Panc1 (cell line): ENCODE measurements at regions not wholly inside any gene's neighbourhood (a gene's known extent, or its start where the extent isn't known, plus 50 kb on each side); places are given as distances from the start of the nearest gene placed in this dataset.

ENCODE experiments used
- ATAC-seq: fragments of 200-7000 bp; cut with Tn5 transposase; 2 replicates; pipeline ENCODE4 v1.9.1; 2020; ENCODE audit warnings: mild to moderate bottlenecking, moderate library complexity
- BruUV-seq: library from RNA; stranded (reverse); fragments of 400-500 nt; replicated peaks from 2 replicates; lab custom pipeline; 2021; lab: Mats Ljungman, UMichigan
- CTCF ChIA-PET: fragments of 300-600 bp; sonication (Branson Sonifier 250); formaldehyde crosslinking; loops from one replicate; lab custom pipeline; 2022; ENCODE audit warnings: antibody characterized with exemption; lab: Charles Lee
- POLR2A ChIA-PET: fragments of 300-600 bp; sonication (Branson Sonifier 250); formaldehyde crosslinking; loops from one replicate; lab custom pipeline; 2022; ENCODE audit warnings: antibody characterized with exemption; lab: Charles Lee
- DNase-seq: peaks from one replicate; pipeline ENCODE4 v3.0.0-alpha.2; 2010; ENCODE audit warnings: low read depth, low spot score
- H3K27ac ChIP-seq: 2 replicates; pipeline ENCODE4 v1.5.1; 2011; ENCODE audit warnings: mild to moderate bottlenecking, low read length, inconsistent platforms
- H3K27me3 ChIP-seq: fragments of 200-500 bp; sonication (Bioruptor generic); 2 replicates; pipeline ENCODE4 v1.6.0; 2014; ENCODE audit warnings: low read length, inconsistent platforms; ENCODE audit not compliant: control insufficient read depth, insufficient read depth
- H3K36me3 ChIP-seq: fragments of 200-500 bp; sonication (Bioruptor generic); 2 replicates; pipeline ENCODE4 v1.5.1; 2014; ENCODE audit warnings: inconsistent platforms, mild to moderate bottlenecking, low read length, moderate library complexity; ENCODE audit not compliant: control insufficient read depth, insufficient read depth
- H3K4me1 ChIP-seq: 2 replicates; pipeline ENCODE4 v1.5.1; 2011; ENCODE audit warnings: inconsistent platforms, mild to moderate bottlenecking, low read length, moderate library complexity; ENCODE audit not compliant: control insufficient read depth, insufficient read depth
- H3K4me3 ChIP-seq, 2 experiments: 2 replicates each; pipeline ENCODE4 v1.5.1; 2011 to 2012; ENCODE audit warnings: low read depth in 2 of 2, low read length in 2 of 2, mild to moderate bottlenecking in 2 of 2, inconsistent platforms in 1 of 2, moderate library complexity in 1 of 2
- H3K9me3 ChIP-seq: fragments of 200-500 bp; sonication (Bioruptor generic); 2 replicates; pipeline ENCODE4 v1.5.1; 2014; ENCODE audit warnings: low read depth, mild to moderate bottlenecking, inconsistent platforms, low read length, moderate library complexity; ENCODE audit not compliant: control insufficient read depth, insufficient read depth
- POLR2AphosphoS5 ChIP-seq: IDR thresholded peaks from 2 replicates; pipeline ENCODE4 v1.6.1; 2012; ENCODE audit warnings: mild to moderate bottlenecking, low read depth, low read length, moderate library complexity
- SIN3A ChIP-seq: IDR thresholded peaks from 2 replicates; pipeline ENCODE4 v1.6.1; 2012; ENCODE audit warnings: low read depth, mild to moderate bottlenecking, low read length, moderate library complexity, borderline replicate concordance; ENCODE audit not compliant: insufficient read depth
- TCF7L2 ChIP-seq: IDR thresholded peaks from 2 replicates; pipeline ENCODE4 v1.6.1; 2011; ENCODE audit warnings: mild to moderate bottlenecking, low read depth, low read length, inconsistent platforms
- in situ Hi-C: cut with HindIII; loops from 2 replicates; pipeline ENCODE4 v1.10.0; 2016; ENCODE audit warnings: low sequenced_read_pairs, low pct_unique_long_range_greater_than_20kb
- intact Hi-C: fragments of 100-400 bp; cut with micrococcal nuclease; formaldehyde crosslinking; loops from one replicate; pipeline ENCODE4 v1.10.0; 2022; ENCODE audit not compliant: unreplicated experiment
- TF ChIP-seq, protein P1 (sequence below), 2 experiments: IDR thresholded peaks; 2 replicates each; pipeline ENCODE4 v1.6.1; 2011 to 2012; ENCODE audit warnings: low read depth in 2 of 2, control low read depth in 1 of 2, low read length in 1 of 2, mild to moderate bottlenecking in 1 of 2, moderate library complexity in 1 of 2; ENCODE audit not compliant: insufficient read depth in 1 of 2
- TF ChIP-seq, protein P2 (sequence below): fragments of 450-650 bp; IDR thresholded peaks from 2 replicates; pipeline ENCODE4 v1.5.1; 2017; ENCODE audit warnings: mild to moderate bottlenecking

DNA sequence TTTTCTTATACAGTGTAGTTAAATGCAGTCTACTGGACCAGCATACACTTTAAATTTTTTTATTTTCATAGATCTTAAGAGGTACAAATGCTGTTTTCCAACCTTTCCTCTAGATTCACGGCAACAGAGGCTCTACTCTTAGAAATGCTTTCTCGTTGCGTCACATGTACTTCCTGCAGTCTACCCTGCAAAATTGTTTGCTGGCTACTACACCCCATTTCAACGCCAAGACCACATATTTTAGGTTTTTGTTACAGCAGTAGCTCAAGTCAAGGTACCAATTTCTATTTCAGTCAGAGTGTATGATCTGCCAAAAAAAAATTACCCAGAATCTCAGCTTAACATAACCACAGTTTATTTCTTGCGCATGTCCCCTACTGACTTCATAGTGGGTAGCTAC, 94.1 kb downstream of the TNFSF13B start:
- H3K36me3 ChIP-seq = no peaks in the 10 kb centered on the region
- no peaks in the 10 kb centered on the region for H3K27me3 ChIP-seq
- no peak for DNase-seq
- no TSS peak for BruUV-seq
- ChIA-PET CTCF (no interaction called here), POLR2A (no interaction called here)
- TF ChIP-seq, protein P1, sequence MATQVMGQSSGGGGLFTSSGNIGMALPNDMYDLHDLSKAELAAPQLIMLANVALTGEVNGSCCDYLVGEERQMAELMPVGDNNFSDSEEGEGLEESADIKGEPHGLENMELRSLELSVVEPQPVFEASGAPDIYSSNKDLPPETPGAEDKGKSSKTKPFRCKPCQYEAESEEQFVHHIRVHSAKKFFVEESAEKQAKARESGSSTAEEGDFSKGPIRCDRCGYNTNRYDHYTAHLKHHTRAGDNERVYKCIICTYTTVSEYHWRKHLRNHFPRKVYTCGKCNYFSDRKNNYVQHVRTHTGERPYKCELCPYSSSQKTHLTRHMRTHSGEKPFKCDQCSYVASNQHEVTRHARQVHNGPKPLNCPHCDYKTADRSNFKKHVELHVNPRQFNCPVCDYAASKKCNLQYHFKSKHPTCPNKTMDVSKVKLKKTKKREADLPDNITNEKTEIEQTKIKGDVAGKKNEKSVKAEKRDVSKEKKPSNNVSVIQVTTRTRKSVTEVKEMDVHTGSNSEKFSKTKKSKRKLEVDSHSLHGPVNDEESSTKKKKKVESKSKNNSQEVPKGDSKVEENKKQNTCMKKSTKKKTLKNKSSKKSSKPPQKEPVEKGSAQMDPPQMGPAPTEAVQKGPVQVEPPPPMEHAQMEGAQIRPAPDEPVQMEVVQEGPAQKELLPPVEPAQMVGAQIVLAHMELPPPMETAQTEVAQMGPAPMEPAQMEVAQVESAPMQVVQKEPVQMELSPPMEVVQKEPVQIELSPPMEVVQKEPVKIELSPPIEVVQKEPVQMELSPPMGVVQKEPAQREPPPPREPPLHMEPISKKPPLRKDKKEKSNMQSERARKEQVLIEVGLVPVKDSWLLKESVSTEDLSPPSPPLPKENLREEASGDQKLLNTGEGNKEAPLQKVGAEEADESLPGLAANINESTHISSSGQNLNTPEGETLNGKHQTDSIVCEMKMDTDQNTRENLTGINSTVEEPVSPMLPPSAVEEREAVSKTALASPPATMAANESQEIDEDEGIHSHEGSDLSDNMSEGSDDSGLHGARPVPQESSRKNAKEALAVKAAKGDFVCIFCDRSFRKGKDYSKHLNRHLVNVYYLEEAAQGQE (IDR thresholded peaks at IDR 0.05; ENCODE audit: insufficient read depth in 1 of 2, low read depth in 2 of 2, low read length in 1 of 2) = no peak
- TF ChIP-seq POLR2AphosphoS5 = no peak
- TF ChIP-seq TCF7L2 = no peak
- TF ChIP-seq, protein P2, sequence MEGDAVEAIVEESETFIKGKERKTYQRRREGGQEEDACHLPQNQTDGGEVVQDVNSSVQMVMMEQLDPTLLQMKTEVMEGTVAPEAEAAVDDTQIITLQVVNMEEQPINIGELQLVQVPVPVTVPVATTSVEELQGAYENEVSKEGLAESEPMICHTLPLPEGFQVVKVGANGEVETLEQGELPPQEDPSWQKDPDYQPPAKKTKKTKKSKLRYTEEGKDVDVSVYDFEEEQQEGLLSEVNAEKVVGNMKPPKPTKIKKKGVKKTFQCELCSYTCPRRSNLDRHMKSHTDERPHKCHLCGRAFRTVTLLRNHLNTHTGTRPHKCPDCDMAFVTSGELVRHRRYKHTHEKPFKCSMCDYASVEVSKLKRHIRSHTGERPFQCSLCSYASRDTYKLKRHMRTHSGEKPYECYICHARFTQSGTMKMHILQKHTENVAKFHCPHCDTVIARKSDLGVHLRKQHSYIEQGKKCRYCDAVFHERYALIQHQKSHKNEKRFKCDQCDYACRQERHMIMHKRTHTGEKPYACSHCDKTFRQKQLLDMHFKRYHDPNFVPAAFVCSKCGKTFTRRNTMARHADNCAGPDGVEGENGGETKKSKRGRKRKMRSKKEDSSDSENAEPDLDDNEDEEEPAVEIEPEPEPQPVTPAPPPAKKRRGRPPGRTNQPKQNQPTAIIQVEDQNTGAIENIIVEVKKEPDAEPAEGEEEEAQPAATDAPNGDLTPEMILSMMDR = no peak
- no peak for TF ChIP-seq SIN3A
- H3K4me1 ChIP-seq = no peaks in the 10 kb centered on the region
- H3K27ac ChIP-seq = no peak overlapping the region
- in situ Hi-C loops = no loop called here
- no peaks in the 10 kb centered on the region for H3K9me3 ChIP-seq
- no peak for ATAC-seq
- intact Hi-C loops = no loop called here
- no peak overlapping the region for H3K4me3 ChIP-seq

DNA sequence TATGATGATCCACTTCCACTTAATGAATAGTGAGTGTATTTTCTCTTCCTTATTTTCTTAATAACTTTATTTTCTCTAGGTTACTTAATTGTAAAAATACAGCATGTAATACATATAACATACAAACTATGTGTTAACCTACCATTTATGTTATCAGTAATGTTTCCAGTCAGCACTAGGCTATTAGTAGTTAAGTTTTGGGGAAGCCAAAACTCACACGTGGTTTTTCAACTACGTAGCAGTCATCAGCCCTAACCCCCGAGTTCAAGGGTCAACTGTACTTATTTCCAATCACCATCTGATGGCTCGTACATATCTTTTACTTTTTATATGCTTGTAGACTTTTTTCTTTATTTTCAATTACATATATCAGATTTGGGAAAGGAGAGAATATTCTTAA, 95.7 kb downstream of the TNFSF13B start:
- intact Hi-C loops = no loop called here
- no peak for DNase-seq
- H3K36me3 ChIP-seq = no peaks in the 10 kb centered on the region
- no TSS peak for BruUV-seq
- no peaks in the 10 kb centered on the region for H3K9me3 ChIP-seq
- in situ Hi-C loops = no loop called here
- no peaks in the 10 kb centered on the region for H3K4me1 ChIP-seq
- no peak for TF ChIP-seq SIN3A
- TF ChIP-seq, protein P2 = no peak
- TF ChIP-seq, protein P1 (IDR thresholded peaks at IDR 0.05; ENCODE audit: insufficient read depth in 1 of 2, low read depth in 2 of 2, low read length in 1 of 2) = no peak
- no peak for TF ChIP-seq TCF7L2
- TF ChIP-seq POLR2AphosphoS5 = no peak
- CTCF ChIA-PET = no interaction called here
- H3K4me3 ChIP-seq = no peak overlapping the region
- POLR2A ChIA-PET = no interaction called here
- no peak overlapping the region for H3K27ac ChIP-seq
- no peaks in the 10 kb centered on the region for H3K27me3 ChIP-seq
- no peak for ATAC-seq
